ENCODE measurements at regions not wholly inside any gene's neighbourhood (a gene's known extent, or its start where the extent isn't known, plus 50 kb on each side); places are given as distances from the start of the nearest gene placed in this dataset.

DNA sequence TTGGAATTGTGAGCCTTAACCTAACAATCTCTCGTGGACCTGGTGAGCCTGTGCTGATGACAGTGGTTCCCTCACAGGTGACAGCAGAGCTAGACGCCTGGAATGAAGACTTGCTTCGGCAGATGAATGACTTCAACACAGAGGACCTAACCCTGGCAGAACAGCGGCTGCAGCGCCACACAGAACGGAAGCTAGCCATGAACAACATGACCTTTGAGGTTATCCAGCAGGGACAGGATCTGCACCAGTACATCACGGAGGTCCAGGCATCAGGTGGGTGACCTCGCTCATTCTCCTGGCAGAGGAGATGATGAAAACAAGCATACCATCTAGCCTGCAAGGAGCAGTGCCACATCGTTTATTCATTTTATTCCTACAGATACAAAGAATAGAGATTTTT lies 316.9 kb upstream of the UMPS start:
- DNase-seq, result no peak

- no peak for DNase-seq
These were observed 316.2 kb upstream of the UMPS start for GRCh38 chr3:124413989-124414598.

DNA sequence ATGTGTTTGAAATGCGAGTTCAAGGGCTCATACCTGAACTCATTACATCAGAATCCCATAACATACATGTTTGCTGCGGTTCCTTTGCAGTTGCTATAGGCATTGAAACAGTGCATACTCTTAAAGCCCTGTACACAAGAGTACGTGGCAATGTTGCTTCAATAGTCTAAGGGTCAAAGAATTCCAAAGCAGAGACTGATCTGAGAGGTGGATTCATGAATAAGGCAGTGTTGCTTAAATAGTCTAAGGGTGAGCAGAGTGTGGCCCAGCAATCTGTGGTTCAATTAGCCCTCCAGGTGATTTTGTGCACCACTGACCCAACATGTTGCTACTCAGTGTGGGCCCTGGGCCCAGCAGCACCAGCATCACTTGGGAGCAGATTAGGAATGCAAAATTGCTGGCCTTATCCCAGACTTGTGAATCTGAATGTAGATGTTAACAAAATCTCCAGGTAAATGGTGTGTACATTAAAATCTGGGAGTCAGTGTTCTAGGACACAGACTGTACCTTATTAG lies 314.7 kb upstream of the UMPS start:
- no peak for DNase-seq

GRCh38 chr3:124419303-124419702 lies 310.9 kb upstream of the UMPS start:
- DNase-seq, result no peak

DNA sequence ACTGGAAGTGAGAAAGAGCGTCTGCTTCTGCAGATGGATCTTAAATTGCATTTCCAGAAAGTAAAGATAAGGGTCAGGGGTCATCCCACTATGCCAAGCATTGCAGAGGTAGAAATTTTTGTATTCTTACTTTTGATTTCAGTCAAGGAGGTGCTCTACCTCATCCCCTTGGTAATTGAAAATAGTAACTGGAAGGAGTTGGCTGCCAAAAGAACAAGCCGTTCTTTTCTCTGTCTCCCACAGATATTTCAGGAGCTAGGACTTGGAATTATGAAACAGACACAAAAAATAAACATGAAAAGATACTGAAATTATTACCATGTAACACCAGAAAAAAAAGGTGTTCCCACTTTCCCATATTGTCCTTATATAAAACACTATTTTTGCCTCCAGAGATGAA lies 309.9 kb upstream of the UMPS start:
- DNase-seq, result no peak

DNA sequence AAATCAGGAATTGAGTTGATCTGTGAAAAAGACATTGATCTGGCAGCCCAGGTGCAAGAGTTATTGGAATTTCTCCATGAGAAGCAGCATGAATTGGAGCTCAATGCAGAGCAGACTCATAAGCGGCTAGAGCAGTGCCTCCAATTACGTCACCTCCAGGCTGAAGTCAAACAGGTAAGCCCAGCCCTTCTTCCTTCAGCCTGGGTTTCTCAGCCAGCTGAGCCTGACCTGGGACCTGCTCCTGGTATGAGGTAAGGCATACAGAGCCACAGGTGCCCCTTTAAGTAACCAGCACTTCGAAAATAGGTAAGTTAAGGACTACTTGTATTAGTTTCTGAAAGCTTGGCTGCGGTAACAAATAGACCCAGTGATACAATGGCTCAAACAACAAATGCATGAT lies 307.4 kb upstream of the UMPS start:
- DNase-seq, result no peak

DNA sequence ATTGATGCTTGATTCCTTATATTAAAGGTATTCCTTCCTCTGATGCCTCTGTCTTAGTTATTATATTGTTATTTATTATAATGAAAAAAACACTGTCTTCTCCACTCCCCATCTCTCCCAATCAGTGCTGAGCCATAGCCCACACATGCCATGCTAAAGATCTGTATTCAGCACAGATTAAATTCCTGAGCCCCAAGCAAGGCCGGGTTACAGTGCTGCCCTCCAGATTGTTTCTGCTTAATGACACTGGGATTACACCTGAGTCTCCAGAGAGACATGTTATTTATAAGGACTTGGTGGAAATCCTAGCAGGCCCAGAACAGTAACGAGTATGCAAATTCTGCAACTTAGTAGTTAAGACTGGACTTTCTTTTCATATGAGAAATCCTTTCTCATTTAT lies 305.9 kb upstream of the UMPS start:
- no peak for DNase-seq

DNA sequence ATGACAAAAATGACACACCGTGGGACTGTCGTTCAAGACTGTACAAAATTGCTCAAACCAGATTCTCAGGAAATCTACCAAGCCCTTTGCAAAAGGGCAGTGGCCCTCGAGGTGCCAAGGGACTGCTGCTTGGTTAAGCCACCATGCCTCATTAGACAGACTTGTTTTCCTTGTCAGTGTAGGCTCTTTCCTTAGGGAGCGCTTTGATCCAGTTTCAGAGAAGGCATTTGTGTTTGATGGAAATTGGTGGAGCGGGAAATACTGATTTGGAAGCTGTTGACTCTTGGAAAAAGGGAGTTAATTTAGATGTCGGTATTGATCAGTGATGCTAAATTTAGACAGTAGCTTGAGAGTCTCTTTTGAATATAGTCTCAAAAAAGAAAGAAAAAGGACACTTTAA lies 304.3 kb upstream of the UMPS start:
- DNase-seq, result no peak

DNA sequence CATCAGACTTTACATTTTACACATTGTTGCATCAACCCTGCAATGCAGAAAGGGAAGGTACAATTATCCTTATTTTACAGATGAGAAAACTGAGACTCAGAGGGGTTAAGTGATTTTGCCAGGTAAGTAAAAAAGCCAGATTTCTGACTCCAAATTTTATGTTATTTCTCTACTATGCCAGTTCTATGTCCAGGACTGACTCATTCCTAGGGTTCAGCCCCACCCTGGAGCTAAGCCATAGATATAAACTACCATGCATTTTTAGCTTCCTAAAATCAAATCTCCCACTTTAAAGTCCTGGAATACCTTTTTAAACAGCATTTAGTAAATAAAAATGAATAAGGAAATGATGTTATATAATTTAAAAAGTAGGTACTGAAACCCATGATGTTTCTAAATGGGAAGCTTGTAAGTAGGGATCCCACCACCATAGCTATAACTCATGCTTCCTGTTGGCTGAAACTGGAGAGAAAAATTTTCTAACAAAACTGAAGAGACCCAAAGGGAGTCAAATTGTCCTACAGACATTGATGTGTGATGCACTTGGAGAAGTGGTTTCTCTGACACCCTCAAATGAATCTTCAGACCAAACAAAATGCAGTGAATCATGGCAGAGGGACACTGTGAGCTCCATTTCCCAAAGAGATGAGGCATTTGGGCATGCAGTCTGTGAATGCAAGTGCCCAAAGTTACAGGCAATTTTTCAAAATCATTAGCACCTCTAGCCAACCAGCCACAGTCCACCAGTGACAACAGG lies 301.7 kb upstream of the UMPS start:
- DNase-seq, result no peak

DNA sequence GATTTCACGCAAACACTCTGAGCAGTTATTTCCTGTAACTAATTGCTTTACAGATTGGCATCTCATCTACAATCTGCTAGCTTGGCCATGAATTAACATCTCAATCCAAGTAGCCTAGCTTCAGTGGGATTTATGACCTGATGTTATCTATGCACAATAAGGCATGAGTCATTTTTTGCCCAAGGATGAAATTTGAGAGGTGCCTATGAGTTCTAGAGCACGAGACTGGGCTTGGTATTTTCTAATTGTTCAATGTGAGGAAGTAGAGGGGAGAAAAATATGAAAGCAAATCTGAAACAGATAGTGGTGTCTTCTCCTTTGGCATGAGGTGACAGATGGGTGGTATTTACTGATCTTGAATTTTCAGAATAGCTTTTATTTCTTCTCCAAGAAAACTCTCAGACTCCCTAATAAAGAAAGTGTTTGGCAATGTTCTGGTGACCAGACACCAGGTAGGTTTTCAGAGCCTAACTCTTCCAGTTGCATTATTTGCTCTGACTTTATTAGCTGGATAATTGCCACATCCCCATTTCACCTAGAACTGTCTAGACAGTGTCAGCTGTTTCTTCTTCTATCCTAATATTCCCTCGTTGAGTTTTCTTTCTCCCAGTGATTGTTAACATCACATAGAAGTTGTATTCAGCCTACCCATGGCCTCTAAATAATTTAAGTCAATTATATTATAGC lies 301.0 kb upstream of the UMPS start:
- no peak for DNase-seq

DNA sequence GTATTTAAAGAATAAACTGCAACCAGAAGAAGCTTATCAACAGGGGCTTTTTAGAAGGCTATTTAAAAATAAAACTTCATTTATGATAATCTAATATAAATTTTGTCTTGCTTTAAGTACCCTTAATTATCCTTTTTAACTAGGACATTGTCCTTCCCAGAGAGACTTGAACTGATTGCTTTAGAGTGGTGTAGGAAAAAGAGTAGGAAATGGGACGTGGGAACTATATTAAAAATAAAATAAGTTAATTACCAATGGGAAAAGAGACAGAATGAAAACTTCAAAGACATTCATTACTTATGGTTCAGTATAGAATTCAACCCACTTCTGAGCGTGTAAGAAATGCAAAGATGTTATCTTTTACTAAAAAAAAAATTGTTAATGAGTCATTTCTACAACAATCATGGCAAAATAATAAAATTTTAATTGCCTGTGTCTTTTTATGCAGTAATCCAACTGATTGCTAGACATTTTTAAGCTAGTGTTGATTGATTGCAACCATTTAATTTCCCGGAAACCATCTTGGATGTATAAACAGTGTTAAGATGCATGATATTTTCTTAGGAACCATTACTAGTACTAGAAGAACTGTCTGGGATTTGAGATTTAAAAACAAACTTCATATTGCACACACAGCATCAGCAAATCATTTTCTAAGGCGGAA lies 298.8 kb upstream of the UMPS start:
- DNase-seq, result no peak

DNA sequence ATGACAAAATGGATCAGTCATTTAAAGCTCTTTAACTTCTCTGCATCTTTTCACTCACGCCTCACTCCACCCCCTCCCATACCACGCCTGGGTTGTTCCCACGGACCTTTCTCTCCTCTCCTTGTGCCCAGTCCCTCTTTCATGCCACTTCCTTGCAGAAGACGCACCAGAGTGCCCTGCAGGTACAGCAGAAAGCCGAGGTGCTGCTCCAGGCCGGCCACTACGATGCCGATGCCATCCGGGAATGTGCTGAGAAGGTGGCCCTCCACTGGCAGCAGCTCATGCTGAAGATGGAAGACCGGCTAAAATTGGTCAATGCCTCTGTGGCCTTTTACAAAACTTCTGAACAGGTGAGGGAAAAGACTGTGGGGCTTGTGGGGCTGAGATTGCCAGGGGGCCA lies 296.1 kb upstream of the UMPS start:
- no peak for DNase-seq

DNA sequence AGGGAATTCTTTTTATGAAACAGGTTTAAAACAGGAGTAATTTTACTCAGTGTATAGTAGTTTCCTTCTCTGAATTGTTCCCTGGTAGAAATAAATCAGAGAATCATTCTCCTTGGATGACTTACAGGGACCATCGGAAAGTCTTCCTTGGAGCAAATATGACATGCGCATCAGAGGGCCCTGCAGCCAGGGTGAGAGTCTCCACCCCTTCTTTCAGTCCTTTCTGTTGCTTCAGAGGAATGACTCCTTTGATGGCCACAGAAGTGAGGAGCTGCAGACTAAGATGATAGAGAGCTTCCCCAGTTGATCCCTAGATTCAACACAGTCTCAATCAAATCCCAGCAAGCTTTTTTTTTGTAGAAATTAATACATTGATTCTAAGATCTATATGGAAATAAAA lies 294.8 kb upstream of the UMPS start:
- DNase-seq, result no peak

GRCh38 chr3:124438813-124439212 lies 291.4 kb upstream of the UMPS start:
- DNase-seq, result no peak

DNA sequence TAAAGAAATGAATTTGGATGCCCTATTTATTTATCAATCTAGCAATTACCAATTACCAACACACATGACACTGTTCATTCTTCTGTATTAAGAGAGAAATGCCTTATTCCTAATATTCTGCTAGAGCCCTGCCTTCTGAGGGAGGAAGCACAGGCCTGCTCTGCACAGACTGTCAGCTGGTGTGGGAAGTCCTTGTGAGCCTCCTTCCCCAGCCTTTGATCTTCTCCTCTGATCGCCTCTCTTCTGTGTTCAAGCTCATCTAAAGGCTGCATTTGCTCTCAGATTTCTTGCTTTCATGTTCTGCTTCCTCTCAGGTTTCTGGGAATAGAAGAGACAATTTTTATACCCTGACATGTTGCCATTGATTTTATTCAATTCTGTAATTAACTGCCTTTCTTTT lies 290.6 kb upstream of the UMPS start:
- DNase-seq, result no peak

GRCh38 chr3:124441766-124442165 lies 288.5 kb upstream of the UMPS start:
- DNase-seq, result no peak

- DNase-seq, result no peak
These were observed 287.8 kb upstream of the UMPS start for GRCh38 chr3:124442463-124442862.

GRCh38 chr3:124443446-124443845 lies 286.8 kb upstream of the UMPS start:
- no peak for DNase-seq

DNA sequence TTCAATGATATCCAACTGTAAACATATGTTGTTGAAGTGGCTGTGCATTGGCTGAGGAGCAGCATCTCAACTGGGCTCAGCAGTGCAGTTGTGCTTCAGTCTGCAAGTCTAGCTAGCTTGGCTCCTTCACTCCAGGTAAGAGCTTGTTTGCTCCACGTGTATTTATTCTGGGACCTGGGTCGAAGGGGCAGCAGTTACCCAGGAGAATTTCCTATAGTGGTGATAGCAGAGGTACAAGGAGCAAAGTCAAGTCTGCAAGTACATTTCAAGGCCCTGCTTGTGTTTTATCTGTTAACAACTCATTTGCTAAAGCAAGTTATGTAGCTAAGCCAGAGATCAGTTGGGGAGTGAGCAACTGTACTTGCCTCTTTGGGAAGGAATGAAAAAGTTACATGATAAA lies 286.2 kb upstream of the UMPS start:
- DNase-seq, result no peak

GRCh38 chr3:124444896-124445295 lies 285.4 kb upstream of the UMPS start:
- DNase-seq, result no peak

DNA sequence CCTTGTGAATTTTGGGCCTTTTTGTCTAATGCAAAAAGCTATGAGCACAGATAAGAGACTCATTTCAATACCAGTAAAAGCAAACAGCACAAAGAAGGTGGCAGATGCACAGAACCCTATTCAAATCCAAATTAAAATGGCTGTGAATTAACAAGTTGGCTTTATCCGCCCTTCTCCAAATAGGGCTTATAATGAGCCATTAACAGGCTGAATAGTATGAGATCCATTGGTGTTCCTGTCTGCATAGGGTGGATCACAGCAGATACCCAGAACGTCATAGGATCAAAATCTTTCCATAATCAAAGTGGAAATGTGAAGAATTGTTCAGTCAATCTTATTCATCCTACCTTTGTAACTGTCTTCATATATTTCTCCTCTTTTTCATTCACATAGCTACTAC lies 282.4 kb upstream of the UMPS start:
- no peak for DNase-seq

DNA sequence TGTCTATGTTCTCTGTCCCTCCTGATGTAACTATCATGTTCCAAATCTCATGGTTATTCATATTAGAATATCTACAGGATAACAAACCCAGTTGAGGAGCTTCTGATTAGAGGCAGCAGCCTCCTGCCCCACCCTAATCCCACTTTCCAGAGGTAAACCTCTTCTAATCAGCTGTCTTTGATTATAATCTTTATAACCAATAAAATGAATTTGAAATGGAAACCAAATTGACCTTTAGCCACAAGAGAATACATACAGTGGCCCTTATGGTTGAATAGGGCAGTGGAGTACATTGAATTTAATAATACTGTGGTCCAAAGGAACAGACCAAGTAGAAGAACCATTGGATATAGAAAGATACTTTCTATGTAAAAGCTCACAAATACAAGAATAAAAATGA lies 281.3 kb upstream of the UMPS start:
- no peak for DNase-seq

- DNase-seq, result no peak
These were observed 279.9 kb upstream of the UMPS start for GRCh38 chr3:124450366-124450765.

Data from inflammatory macrophage (primary cell).